Uterus (tissue), 2 donors: ENCODE measurements at regions not wholly inside any gene's neighbourhood (a gene's known extent, or its start where the extent isn't known, plus 50 kb on each side); places are given as distances from the start of the nearest gene placed in this dataset.

Experiments used
- POLR2A ChIP-seq, 2 donors: fragments of 450-650 bp; IDR thresholded peaks; one replicate each; pipeline ENCODE4 v1.6.1; 2016; ENCODE audit warnings: antibody characterized with exemption in 2 of 2, mild to moderate bottlenecking in 1 of 2, moderate library complexity in 1 of 2
- TF ChIP-seq, protein P1 (sequence below), 4 experiments: fragments of 200-600 bp in 2 of 4; fragments of 450-650 bp in 2 of 4; sonication (generic) in 2 of 4; IDR thresholded peaks; one replicate each; pipeline ENCODE4 v1.5.1; 2016 to 2019; ENCODE audit warnings: antibody characterized with exemption in 4 of 4, mild to moderate bottlenecking in 2 of 4, moderate library complexity in 1 of 4

DNA sequence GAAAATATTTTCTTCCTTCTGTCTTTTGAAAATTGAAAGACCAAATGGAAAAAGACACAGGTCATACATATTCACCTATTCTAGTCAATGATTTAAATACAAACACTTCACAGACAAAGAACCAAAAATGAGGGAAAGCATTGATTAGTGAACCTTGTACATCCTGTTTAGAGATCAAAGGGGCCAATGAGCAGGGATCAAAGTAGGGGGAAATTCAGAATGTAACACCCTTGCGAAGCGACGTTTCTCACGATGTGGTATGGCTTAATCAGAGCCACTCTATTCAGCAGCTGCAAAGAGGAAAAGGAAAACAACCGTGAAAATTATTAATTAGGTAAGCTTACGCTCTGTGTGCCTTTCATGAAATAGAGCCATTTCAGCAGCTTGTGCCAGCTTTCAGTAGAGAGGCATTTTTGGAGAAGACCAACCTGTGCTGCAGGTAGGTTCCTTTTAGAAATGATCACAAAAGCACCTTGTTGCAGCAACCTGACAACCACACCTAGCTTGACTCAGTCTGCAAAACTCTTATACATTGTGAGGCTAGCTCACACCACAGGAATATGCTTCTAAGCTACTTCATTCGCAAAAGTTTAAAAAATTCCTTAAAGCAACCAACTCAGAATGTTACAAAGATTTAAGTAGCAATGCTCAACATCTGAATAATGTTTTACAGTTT is 78.0 kb downstream of the DKK1 start:
- no peak for TF ChIP-seq POLR2A (IDR thresholded peaks at IDR 0.05)
- TF ChIP-seq, protein P1, sequence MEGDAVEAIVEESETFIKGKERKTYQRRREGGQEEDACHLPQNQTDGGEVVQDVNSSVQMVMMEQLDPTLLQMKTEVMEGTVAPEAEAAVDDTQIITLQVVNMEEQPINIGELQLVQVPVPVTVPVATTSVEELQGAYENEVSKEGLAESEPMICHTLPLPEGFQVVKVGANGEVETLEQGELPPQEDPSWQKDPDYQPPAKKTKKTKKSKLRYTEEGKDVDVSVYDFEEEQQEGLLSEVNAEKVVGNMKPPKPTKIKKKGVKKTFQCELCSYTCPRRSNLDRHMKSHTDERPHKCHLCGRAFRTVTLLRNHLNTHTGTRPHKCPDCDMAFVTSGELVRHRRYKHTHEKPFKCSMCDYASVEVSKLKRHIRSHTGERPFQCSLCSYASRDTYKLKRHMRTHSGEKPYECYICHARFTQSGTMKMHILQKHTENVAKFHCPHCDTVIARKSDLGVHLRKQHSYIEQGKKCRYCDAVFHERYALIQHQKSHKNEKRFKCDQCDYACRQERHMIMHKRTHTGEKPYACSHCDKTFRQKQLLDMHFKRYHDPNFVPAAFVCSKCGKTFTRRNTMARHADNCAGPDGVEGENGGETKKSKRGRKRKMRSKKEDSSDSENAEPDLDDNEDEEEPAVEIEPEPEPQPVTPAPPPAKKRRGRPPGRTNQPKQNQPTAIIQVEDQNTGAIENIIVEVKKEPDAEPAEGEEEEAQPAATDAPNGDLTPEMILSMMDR (IDR thresholded peaks at IDR 0.05): no peak
